ENCODE measurements at regions not wholly inside any gene's neighbourhood (a gene's known extent, or its start where the extent isn't known, plus 50 kb on each side); places are given as distances from the start of the nearest gene placed in this dataset.

GRCh38 chr11:122459064-122459463, 196.5 kb upstream of the UBASH3B start:
- no peak for TF ChIP-seq EP300 (IDR thresholded peaks at IDR 0.05; ENCODE audit: borderline replicate concordance)
- TF ChIP-seq YY1 (IDR thresholded peaks at IDR 0.05; ENCODE audit: low read depth): no peak
- TF ChIP-seq RAD21 (IDR thresholded peaks at IDR 0.05; ENCODE audit: low read depth): no peak
- TF ChIP-seq MAX (IDR thresholded peaks at IDR 0.05): no peak
- no peak for TF ChIP-seq TAF1 (IDR thresholded peaks at IDR 0.05; ENCODE audit: low read depth)
- no peak for TF ChIP-seq TCF12 (IDR thresholded peaks at IDR 0.05; ENCODE audit: low read depth)
